ENCODE measurements at regions not wholly inside any gene's neighbourhood (a gene's known extent, or its start where the extent isn't known, plus 50 kb on each side); places are given as distances from the start of the nearest gene placed in this dataset.

- TF ChIP-seq CTCF (IDR thresholded peaks at IDR 0.05; ENCODE audit: insufficient read depth, low read length, poor library complexity, severe bottlenecking), result no peak
- TF ChIP-seq EZH2phosphoT487 (conservative IDR thresholded peaks at IDR 0.05; ENCODE audit: low read length), result no peak
Measured at GRCh38 chr10:33106767-33107166, 148.7 kb upstream of the ITGB1 start.

All from SU-DHL-6 (cell line).